ENCODE measurements at regions not wholly inside any gene's neighbourhood (a gene's known extent, or its start where the extent isn't known, plus 50 kb on each side); places are given as distances from the start of the nearest gene placed in this dataset.

DNA sequence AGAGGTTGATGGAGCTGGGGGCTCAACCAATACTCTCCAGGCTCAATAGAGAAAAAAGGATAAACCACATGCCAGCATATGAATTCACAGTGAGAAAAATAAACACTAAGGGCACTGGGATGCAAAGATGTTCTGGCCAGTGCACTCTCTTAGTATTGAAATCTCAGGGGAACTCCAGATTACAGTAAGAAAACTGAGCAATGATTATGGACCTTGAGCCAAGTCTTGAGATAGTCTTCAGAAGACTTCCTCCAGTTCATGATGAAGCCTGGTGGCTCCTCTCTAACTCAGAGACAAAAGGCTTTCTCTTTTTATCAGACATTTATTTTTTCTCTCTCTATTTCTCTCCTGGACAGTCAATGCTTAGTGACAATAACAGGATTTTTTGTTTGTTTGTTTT lies 139.8 kb upstream of the SPEF2 start:
- Histone ChIP-seq H3K36me3 (ENCODE audit: control insufficient read depth, insufficient read depth, low read length, severe bottlenecking) (no peaks in the 10 kb centered on the region), H3K4me3 (ENCODE audit: low read length) (no peak overlapping the region), H3K9ac (ENCODE audit: low read length) (no peak overlapping the region), H3K9me3 (ENCODE audit: control insufficient read depth, low read length) (no peaks in the 10 kb centered on the region), H3K27me3 (replicated peaks; ENCODE audit: control insufficient read depth, insufficient read depth, low read length) (no peaks in the 10 kb centered on the region), H3K4me1 (ENCODE audit: control insufficient read depth, insufficient read depth, low read length) (peaks cover 11% of the 10 kb centered on the region)
- DNase-seq (ENCODE audit: low read depth): no peak

DNA sequence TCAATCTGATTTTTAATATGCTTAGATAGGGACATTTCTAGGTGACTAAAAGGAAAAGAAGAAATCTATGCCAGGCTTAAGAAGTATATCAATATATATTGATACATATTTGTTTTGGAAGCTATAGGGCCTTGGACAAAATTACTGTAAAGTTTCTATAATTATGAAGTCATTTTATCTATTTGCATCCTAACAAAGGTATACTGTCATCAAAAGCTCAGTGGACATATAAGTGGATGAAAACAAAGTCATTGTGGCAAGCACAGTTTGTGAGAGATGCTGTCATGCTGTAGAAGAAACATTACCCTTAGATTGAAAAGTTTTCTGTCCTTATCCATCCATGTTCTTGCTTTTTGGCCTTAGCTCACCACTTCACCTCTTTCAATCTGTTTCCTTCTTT lies 140.3 kb upstream of the SPEF2 start:
- Histone ChIP-seq H3K9ac (ENCODE audit: low read length) (no peak overlapping the region), H3K4me1 (ENCODE audit: control insufficient read depth, insufficient read depth, low read length) (peaks cover 11% of the 10 kb centered on the region), H3K27me3 (replicated peaks; ENCODE audit: control insufficient read depth, insufficient read depth, low read length) (no peaks in the 10 kb centered on the region), H3K9me3 (ENCODE audit: control insufficient read depth, low read length) (no peaks in the 10 kb centered on the region), H3K4me3 (ENCODE audit: low read length) (no peak overlapping the region), H3K36me3 (ENCODE audit: control insufficient read depth, insufficient read depth, low read length, severe bottlenecking) (no peaks in the 10 kb centered on the region)
- no peak for DNase-seq (ENCODE audit: low read depth)

DNA sequence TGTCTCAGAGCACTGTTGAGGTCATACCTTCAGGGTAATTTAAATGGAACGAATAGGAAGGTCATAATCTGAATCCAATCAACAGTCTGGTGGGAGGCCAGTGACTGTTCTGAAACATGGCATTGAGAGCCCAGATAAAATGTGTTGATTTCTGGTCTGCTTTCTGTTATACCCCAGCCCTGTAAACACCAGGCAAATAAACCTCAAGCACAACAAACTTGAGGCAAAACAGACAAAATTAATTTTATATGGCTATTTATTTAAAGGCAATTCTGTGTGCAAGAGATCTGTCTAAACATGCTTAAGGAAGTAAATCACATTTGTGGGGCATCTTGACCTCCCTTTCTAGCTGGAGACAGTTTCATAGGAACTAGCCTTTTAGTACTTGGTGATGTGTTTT lies 140.9 kb upstream of the SPEF2 start:
- no peaks in the 10 kb centered on the region for H3K36me3 ChIP-seq (ENCODE audit: control insufficient read depth, insufficient read depth, low read length, severe bottlenecking)
- H3K9ac ChIP-seq (ENCODE audit: low read length): no peak overlapping the region
- peaks cover 11% of the 10 kb centered on the region for H3K4me1 ChIP-seq (ENCODE audit: control insufficient read depth, insufficient read depth, low read length)
- H3K27me3 ChIP-seq (replicated peaks; ENCODE audit: control insufficient read depth, insufficient read depth, low read length): no peaks in the 10 kb centered on the region
- DNase-seq (ENCODE audit: low read depth): no peak
- H3K4me3 ChIP-seq (ENCODE audit: low read length): no peak overlapping the region
- H3K9me3 ChIP-seq (ENCODE audit: control insufficient read depth, low read length): no peaks in the 10 kb centered on the region

DNA sequence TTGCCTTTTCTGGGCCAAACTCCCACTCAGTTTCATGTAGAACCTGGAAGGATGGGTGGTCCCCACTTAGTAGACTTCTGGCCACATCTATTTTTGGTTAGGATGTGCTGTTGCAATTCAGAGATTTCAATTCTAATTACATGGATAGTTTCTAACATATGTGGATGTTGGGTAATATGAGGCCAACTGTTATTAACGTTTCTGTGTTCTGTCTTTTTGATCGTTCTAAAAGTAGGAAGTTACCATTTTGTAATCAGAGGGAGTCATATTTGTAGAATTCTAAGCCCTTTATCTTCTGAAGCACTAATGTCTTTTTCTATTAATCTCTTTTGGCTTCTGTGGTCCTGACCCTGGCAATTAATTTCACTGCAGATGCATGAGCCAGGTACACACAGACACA lies 141.6 kb upstream of the SPEF2 start:
- H3K9me3 ChIP-seq (ENCODE audit: control insufficient read depth, low read length): no peaks in the 10 kb centered on the region
- no peak for DNase-seq (ENCODE audit: low read depth)
- H3K36me3 ChIP-seq (ENCODE audit: control insufficient read depth, insufficient read depth, low read length, severe bottlenecking): no peaks in the 10 kb centered on the region
- H3K4me3 ChIP-seq (ENCODE audit: low read length): no peak overlapping the region
- no peaks in the 10 kb centered on the region for H3K27me3 ChIP-seq (replicated peaks; ENCODE audit: control insufficient read depth, insufficient read depth, low read length)
- peaks cover 11% of the 10 kb centered on the region for H3K4me1 ChIP-seq (ENCODE audit: control insufficient read depth, insufficient read depth, low read length)
- no peak overlapping the region for H3K9ac ChIP-seq (ENCODE audit: low read length)

DNA sequence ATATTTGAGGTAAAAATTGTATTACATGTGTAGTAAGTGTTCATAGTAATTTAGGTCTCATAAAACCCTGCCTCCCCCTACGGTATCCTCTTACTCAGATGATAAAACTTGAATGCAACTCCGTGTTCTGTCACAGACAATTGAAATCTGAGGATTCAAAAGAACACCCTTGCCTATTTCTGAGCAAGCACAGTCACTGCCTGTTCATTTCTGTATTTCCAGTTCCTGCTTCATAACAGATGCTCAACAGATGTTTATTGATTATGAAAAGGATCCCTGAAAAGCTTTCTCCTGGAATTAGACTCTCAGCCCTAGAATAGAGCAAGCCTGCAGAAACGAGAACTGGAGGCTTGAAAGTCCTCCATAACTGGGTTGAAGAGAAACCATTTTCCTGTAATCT lies 144.1 kb upstream of the SPEF2 start:
- Histone ChIP-seq H3K4me3 (ENCODE audit: low read length) (no peak overlapping the region), H3K27me3 (replicated peaks; ENCODE audit: control insufficient read depth, insufficient read depth, low read length) (no peaks in the 10 kb centered on the region), H3K9me3 (ENCODE audit: control insufficient read depth, low read length) (no peaks in the 10 kb centered on the region), H3K4me1 (ENCODE audit: control insufficient read depth, insufficient read depth, low read length) (peaks cover under 1% of the 10 kb centered on the region), H3K9ac (ENCODE audit: low read length) (no peak overlapping the region), H3K36me3 (ENCODE audit: control insufficient read depth, insufficient read depth, low read length, severe bottlenecking) (no peaks in the 10 kb centered on the region)
- DNase-seq (ENCODE audit: low read depth): no peak

DNA sequence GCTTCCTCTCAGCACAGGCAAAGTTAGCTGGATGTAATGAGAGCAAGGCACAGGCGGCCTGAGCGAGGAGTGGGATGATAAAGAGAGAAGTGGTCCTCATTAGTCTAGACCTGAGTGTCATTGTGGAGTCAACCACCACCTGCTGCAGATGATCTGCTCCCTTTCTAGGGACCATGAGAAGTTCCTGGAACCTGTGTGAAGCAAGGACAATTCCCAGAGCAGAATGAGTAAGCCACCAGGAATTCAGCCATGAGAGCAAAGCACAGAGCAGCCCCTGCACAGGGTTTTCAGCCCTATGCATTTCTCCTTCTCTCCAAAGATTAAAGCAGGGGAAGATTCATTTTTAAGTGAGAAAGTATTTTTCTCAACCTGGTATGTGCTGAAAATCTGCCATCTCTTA lies 146.8 kb upstream of the SPEF2 start:
- no peak overlapping the region for H3K9ac ChIP-seq (ENCODE audit: low read length)
- no peaks in the 10 kb centered on the region for H3K9me3 ChIP-seq (ENCODE audit: control insufficient read depth, low read length)
- DNase-seq (ENCODE audit: low read depth): peak; percentile 45
- no peaks in the 10 kb centered on the region for H3K27me3 ChIP-seq (replicated peaks; ENCODE audit: control insufficient read depth, insufficient read depth, low read length)
- H3K4me1 ChIP-seq (ENCODE audit: control insufficient read depth, insufficient read depth, low read length): no peaks in the 10 kb centered on the region
- H3K36me3 ChIP-seq (ENCODE audit: control insufficient read depth, insufficient read depth, low read length, severe bottlenecking): no peaks in the 10 kb centered on the region
- H3K4me3 ChIP-seq (ENCODE audit: low read length): no peak overlapping the region

DNA sequence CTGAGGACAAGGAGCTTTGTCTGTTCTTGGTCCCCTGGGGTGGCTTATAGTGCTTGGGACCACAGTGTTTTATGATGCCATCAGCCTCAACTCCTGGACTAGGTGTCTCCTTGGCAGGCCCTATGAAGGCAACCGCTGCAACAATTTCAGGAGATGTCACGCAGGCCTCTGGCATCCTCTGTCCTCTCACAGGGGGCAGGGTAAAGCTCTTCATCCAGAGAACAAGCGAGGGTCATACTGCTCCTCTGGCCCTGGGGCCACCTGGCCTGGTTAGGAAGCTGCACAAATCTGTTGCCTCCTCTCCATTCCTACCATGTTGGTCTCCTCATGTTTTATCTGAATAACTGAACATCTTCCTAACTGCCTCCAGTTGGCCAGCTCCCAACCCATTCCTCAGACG lies 148.9 kb upstream of the SPEF2 start:
- H3K4me1 ChIP-seq (ENCODE audit: control insufficient read depth, insufficient read depth, low read length): no peaks in the 10 kb centered on the region
- no peaks in the 10 kb centered on the region for H3K27me3 ChIP-seq (replicated peaks; ENCODE audit: control insufficient read depth, insufficient read depth, low read length)
- no peaks in the 10 kb centered on the region for H3K9me3 ChIP-seq (ENCODE audit: control insufficient read depth, low read length)
- H3K36me3 ChIP-seq (ENCODE audit: control insufficient read depth, insufficient read depth, low read length, severe bottlenecking): no peaks in the 10 kb centered on the region
- DNase-seq (ENCODE audit: low read depth): no peak
- H3K4me3 ChIP-seq (ENCODE audit: low read length): no peak overlapping the region
- no peak overlapping the region for H3K9ac ChIP-seq (ENCODE audit: low read length)

DNA sequence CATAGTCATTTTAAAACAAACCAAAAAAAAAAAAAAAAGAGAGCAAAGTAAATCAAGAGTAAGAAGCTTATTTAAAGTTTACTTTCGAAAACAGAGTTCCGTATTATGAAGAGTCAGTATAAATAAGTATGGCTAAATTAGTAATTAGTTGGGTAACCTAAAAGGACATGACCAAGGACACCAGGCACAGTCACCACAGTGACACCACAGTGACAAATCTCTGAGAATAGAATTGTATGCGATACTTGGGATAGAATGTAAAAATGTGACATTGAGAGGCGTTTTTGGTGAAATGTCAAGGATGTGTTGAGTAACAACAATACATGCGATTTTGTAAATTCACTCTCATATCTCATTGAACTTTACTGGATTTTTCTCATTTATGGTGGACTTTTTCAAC lies 150.9 kb upstream of the SPEF2 start:
- H3K4me1 ChIP-seq (ENCODE audit: control insufficient read depth, insufficient read depth, low read length): no peaks in the 10 kb centered on the region

DNA sequence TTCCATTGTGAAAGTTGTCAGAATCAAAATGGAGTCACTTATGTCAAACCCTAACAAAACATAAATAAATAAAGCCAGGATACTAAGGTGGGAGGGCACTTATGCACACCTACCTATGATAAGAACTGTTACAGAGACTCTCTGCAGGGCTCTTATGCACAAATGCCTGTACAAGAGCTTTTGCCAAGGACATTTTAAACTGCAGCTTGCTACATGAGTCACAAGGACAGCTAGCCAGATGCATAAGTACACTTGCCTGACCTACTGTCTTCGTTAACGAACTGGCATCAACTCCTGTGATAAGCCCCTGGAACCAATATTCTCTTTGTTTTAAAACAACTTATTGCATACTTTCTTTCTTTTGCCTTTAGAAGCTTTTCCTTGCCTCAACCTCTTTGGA lies 152.9 kb upstream of the SPEF2 start:
- Histone ChIP-seq H3K4me3 (ENCODE audit: low read length) (no peak overlapping the region), H3K36me3 (ENCODE audit: control insufficient read depth, insufficient read depth, low read length, severe bottlenecking) (no peaks in the 10 kb centered on the region), H3K27me3 (replicated peaks; ENCODE audit: control insufficient read depth, insufficient read depth, low read length) (no peaks in the 10 kb centered on the region), H3K9me3 (ENCODE audit: control insufficient read depth, low read length) (no peaks in the 10 kb centered on the region), H3K9ac (ENCODE audit: low read length) (no peak overlapping the region), H3K4me1 (ENCODE audit: control insufficient read depth, insufficient read depth, low read length) (no peaks in the 10 kb centered on the region)
- no peak for DNase-seq (ENCODE audit: low read depth)

More for the DNA sequence above, 150.9 kb upstream of the SPEF2 start:
- Histone ChIP-seq H3K36me3 (ENCODE audit: control insufficient read depth, insufficient read depth, low read length, severe bottlenecking) (no peaks in the 10 kb centered on the region), H3K27me3 (replicated peaks; ENCODE audit: control insufficient read depth, insufficient read depth, low read length) (no peaks in the 10 kb centered on the region), H3K4me3 (ENCODE audit: low read length) (no peak overlapping the region), H3K9me3 (ENCODE audit: control insufficient read depth, low read length) (no peaks in the 10 kb centered on the region), H3K9ac (ENCODE audit: low read length) (no peak overlapping the region)
- no peak for DNase-seq (ENCODE audit: low read depth)

DNA sequence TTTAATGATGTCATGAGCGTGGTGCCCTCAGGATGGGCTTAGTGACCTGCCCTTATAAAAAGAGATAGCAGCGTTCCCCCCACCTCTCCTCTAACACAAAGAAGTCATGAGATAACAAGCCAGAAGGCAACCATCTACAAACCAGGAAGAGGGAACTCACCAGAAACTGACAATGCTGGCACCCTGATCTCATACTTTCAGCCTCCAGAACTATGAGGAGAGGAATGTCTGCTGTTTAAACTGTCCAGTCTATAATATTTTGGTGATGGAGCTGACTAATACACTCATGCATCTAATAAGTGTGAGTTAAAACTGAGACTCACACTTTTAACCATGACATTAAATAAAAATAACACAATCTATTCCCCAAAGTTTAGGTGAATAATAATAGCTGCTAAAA lies 156.1 kb upstream of the SPEF2 start:
- no peak overlapping the region for H3K4me3 ChIP-seq (ENCODE audit: low read length)
- no peaks in the 10 kb centered on the region for H3K9me3 ChIP-seq (ENCODE audit: control insufficient read depth, low read length)
- DNase-seq (ENCODE audit: low read depth): no peak
- H3K36me3 ChIP-seq (ENCODE audit: control insufficient read depth, insufficient read depth, low read length, severe bottlenecking): no peaks in the 10 kb centered on the region
- no peaks in the 10 kb centered on the region for H3K27me3 ChIP-seq (replicated peaks; ENCODE audit: control insufficient read depth, insufficient read depth, low read length)
- no peak overlapping the region for H3K9ac ChIP-seq (ENCODE audit: low read length)
- peaks cover 2% of the 10 kb centered on the region for H3K4me1 ChIP-seq (ENCODE audit: control insufficient read depth, insufficient read depth, low read length)

DNA sequence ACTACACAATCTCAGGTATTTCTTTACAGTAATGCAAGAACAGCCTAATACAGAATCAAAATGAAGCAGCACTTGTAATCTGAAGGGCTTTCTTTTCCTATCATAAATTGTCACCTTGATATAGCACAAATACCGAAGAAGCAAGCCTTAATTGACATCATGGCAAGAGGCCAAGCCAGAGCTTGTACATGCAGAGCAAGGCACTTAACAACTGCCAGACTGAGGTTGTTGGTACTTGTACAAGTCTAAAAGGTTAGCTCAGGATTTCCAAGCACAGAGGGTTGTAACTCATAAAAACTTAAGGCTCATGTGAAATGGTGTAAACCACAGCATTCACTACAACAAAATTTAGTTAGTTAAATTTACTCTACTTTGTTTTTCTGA lies 158.8 kb upstream of the SPEF2 start:
- Histone ChIP-seq H3K4me3 (ENCODE audit: low read length) (no peak overlapping the region), H3K9ac (ENCODE audit: low read length) (no peak overlapping the region), H3K4me1 (ENCODE audit: control insufficient read depth, insufficient read depth, low read length) (peaks cover 2% of the 10 kb centered on the region), H3K27me3 (replicated peaks; ENCODE audit: control insufficient read depth, insufficient read depth, low read length) (no peaks in the 10 kb centered on the region), H3K36me3 (ENCODE audit: control insufficient read depth, insufficient read depth, low read length, severe bottlenecking) (no peaks in the 10 kb centered on the region), H3K9me3 (ENCODE audit: control insufficient read depth, low read length) (no peaks in the 10 kb centered on the region)
- DNase-seq (ENCODE audit: low read depth): no peak

DNA sequence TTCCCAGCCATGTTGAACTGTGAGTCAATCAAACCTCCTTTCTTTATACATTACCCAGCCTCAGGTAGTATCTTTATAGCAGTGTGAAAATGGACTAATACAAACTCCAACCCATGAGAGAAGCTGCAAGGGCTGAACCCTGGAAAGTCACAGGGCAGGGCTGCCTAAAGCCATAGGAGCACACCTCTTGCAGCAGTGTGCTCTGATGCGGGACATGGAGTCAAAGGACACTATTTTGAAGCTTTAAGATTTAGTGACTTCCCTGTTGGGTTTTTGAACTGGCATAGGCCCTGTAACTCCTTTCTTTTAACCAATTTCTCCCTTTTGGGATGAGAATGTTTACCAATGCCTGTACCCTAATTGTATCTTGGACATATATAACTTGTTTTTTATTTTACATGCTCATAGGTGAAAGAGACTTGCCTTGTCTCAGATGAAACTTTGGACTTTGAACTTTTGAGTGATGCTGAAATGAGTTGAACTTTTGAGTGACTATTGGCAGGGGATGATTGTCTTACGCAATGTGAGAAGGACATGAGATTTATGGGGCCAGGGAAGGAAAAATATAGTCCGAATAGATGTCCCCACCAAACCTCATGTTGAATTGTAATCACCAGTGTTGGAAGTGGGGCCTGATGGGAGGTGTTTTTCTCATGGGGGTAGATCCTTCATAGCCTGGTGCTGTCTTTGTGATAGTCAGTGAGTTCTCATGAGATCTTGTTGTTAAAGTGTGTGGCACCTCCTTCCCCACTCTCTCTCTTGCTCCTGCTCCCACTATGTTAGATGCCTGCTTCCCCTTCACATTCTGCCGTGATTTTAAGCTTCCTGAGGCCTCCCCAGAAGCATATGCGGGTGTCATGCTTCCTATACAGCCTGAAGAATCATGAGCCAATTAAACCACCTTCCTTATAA lies 159.5 kb upstream of the SPEF2 start:
- Histone ChIP-seq H3K4me3 (ENCODE audit: low read length) (no peak overlapping the region), H3K27me3 (replicated peaks; ENCODE audit: control insufficient read depth, insufficient read depth, low read length) (no peaks in the 10 kb centered on the region), H3K36me3 (ENCODE audit: control insufficient read depth, insufficient read depth, low read length, severe bottlenecking) (no peaks in the 10 kb centered on the region), H3K9me3 (ENCODE audit: control insufficient read depth, low read length) (no peaks in the 10 kb centered on the region), H3K9ac (ENCODE audit: low read length) (no peak overlapping the region), H3K4me1 (ENCODE audit: control insufficient read depth, insufficient read depth, low read length) (peaks cover 2% of the 10 kb centered on the region)
- no peak for DNase-seq (ENCODE audit: low read depth)

Measured in adipocyte (in vitro differentiated cells).